IMR-90 (cell line): ENCODE measurements at regions not wholly inside any gene's neighbourhood (a gene's known extent, or its start where the extent isn't known, plus 50 kb on each side); places are given as distances from the start of the nearest gene placed in this dataset.

Experiments
- ATAC-seq: fragments of 200-7000 bp; cut with Tn5 transposase; 2 replicates; pipeline ENCODE4 v1.9.1; 2020; ENCODE audit warnings: low read depth, mild to moderate bottlenecking, moderate library complexity
- BruUV-seq: library from RNA; stranded (reverse); fragments of 400-500 nt; replicated peaks from 2 replicates; lab custom pipeline; 2021; lab: Mats Ljungman, UMichigan
- CTCF ChIA-PET: fragments of 300-600 bp; formaldehyde crosslinking; extraction: SDS; loops from one replicate; lab custom pipeline; 2021; ENCODE audit warnings: antibody characterized with exemption; lab: Yijun Ruan, JAX
- POLR2A ChIA-PET: fragments of 300-600 bp; sonication (Branson Sonifier 250); formaldehyde crosslinking; loops from one replicate; lab custom pipeline; 2022; ENCODE audit warnings: antibody characterized with exemption; ENCODE audit not compliant: unreplicated experiment; lab: Charles Lee
- DNase-seq: peaks from one replicate; pipeline ENCODE4 v3.0.0; 2013
- H2AFZ ChIP-seq: replicated peaks from 2 replicates; pipeline ENCODE3; 2013; ENCODE audit warnings: low read length, mild to moderate bottlenecking; ENCODE audit not compliant: poor library complexity
- H2AK5ac ChIP-seq: 2 replicates; pipeline ENCODE4 v1.6.1; 2013; ENCODE audit warnings: low read depth, low read length, inconsistent platforms
- H2AK9ac ChIP-seq: replicated peaks from 2 replicates; pipeline ENCODE3; 2013; ENCODE audit warnings: mild to moderate bottlenecking, low read depth, low read length, moderate library complexity; ENCODE audit not compliant: poor library complexity
- H2BK120ac ChIP-seq: 2 replicates; pipeline ENCODE4 v1.6.1; 2013; ENCODE audit warnings: low read depth, low read length, inconsistent platforms
- H2BK15ac ChIP-seq: 3 replicates; pipeline ENCODE4 v1.6.1; 2013; ENCODE audit warnings: low read depth, low read length, inconsistent platforms
- H2BK20ac ChIP-seq: 2 replicates; pipeline ENCODE4 v1.6.1; 2013; ENCODE audit warnings: low read depth, mild to moderate bottlenecking, inconsistent platforms, low read length, moderate library complexity
- H2BK5ac ChIP-seq: 2 replicates; pipeline ENCODE4 v1.6.1; 2013; ENCODE audit warnings: mild to moderate bottlenecking, low read depth, low read length, inconsistent platforms; ENCODE audit not compliant: poor library complexity, severe bottlenecking
- H3K14ac ChIP-seq: replicated peaks from 2 replicates; pipeline ENCODE4 v1.6.1; 2013; ENCODE audit warnings: low read depth, low read length, inconsistent platforms
- H3K18ac ChIP-seq: 2 replicates; pipeline ENCODE4 v1.6.1; 2013; ENCODE audit warnings: low read depth, low read length, control low read depth
- H3K23ac ChIP-seq: 2 replicates; pipeline ENCODE4 v1.6.1; 2013; ENCODE audit warnings: low read depth, low read length, inconsistent platforms
- H3K27ac ChIP-seq: 2 replicates; pipeline ENCODE4 v1.5.1; 2013; ENCODE audit warnings: mild to moderate bottlenecking, control low read depth, low read length; ENCODE audit not compliant: insufficient read depth
- H3K27me3 ChIP-seq: 2 replicates; pipeline ENCODE4 v1.6.1; 2013; ENCODE audit warnings: low read length; ENCODE audit not compliant: control insufficient read depth, insufficient read depth
- H3K36me3 ChIP-seq: 2 replicates; pipeline ENCODE4 v1.6.1; 2013; ENCODE audit warnings: low read length, mixed read lengths; ENCODE audit not compliant: control insufficient read depth, insufficient read depth
- H3K4ac ChIP-seq: 2 replicates; pipeline ENCODE4 v1.6.1; 2013; ENCODE audit warnings: low read depth, low read length, inconsistent platforms
- H3K4me1 ChIP-seq: 2 replicates; pipeline ENCODE4 v1.6.1; 2013; ENCODE audit warnings: low read length, mixed read lengths; ENCODE audit not compliant: control insufficient read depth, insufficient read depth
- H3K4me2 ChIP-seq: 2 replicates; pipeline ENCODE4 v1.6.1; 2013; ENCODE audit warnings: low read depth, mild to moderate bottlenecking, control low read depth, low read length, moderate library complexity
- H3K4me3 ChIP-seq: 2 replicates; pipeline ENCODE4 v1.5.1; 2013; ENCODE audit warnings: low read depth, mild to moderate bottlenecking, control low read depth, low read length, moderate library complexity; ENCODE audit not compliant: insufficient read depth
- H3K56ac ChIP-seq: 2 replicates; pipeline ENCODE4 v1.6.1; 2013; ENCODE audit warnings: low read length, inconsistent platforms; ENCODE audit not compliant: insufficient read depth; ENCODE audit errors: extremely low read depth
- H3K79me1 ChIP-seq, 2 experiments: 2 replicates each; pipeline ENCODE4 v1.6.1; 2013; ENCODE audit warnings: low read length in 2 of 2, inconsistent platforms in 1 of 2, low read depth in 1 of 2
- H3K9ac ChIP-seq: 2 replicates; pipeline ENCODE4 v1.6.1; 2013; ENCODE audit warnings: low read depth, low read length, control low read depth
- H3K9me1 ChIP-seq: 2 replicates; pipeline ENCODE4 v1.6.1; 2013; ENCODE audit warnings: low read length, inconsistent platforms; ENCODE audit not compliant: insufficient read depth
- H3K9me3 ChIP-seq: 2 replicates; pipeline ENCODE4 v1.6.1; 2013; ENCODE audit warnings: low read length; ENCODE audit not compliant: control insufficient read depth, insufficient read depth
- H4K20me1 ChIP-seq: 2 replicates; pipeline ENCODE4 v1.6.1; 2013; ENCODE audit warnings: low read length, inconsistent platforms; ENCODE audit not compliant: insufficient read depth
- H4K5ac ChIP-seq: 2 replicates; pipeline ENCODE4 v1.6.1; 2013; ENCODE audit warnings: mild to moderate bottlenecking, low read depth, low read length, control low read depth
- H4K8ac ChIP-seq, 2 experiments: 2 replicates each; pipeline ENCODE4 v1.6.1; 2013; ENCODE audit warnings: low read depth in 2 of 2, low read length in 2 of 2, control low read depth in 1 of 2, inconsistent platforms in 1 of 2
- H4K91ac ChIP-seq: 2 replicates; pipeline ENCODE4 v1.6.1; 2013; ENCODE audit warnings: low read depth, low read length, inconsistent platforms; ENCODE audit not compliant: insufficient read depth
- CEBPB ChIP-seq: IDR thresholded peaks from 2 replicates; pipeline ENCODE4 v1.6.1; 2012; ENCODE audit warnings: low read depth, low read length, improper control_type of control experiment
- MAFK ChIP-seq: IDR thresholded peaks from 2 replicates; pipeline ENCODE4 v1.6.1; 2012; ENCODE audit warnings: low read depth, low read length, improper control_type of control experiment
- RAD21 ChIP-seq: IDR thresholded peaks from 2 replicates; pipeline ENCODE4 v1.6.1; 2012; ENCODE audit warnings: low read length, improper control_type of control experiment
- USF2 ChIP-seq: fragments of 150-350 bp; IDR thresholded peaks from 2 replicates; pipeline ENCODE4 v1.6.1; 2017; ENCODE audit warnings: mild to moderate bottlenecking, antibody characterized with exemption, low read length, low read depth
- WGBS, 2 experiments: methylation state at CpG; one replicate each; pipeline versions ENCODE4 v1.1.5 to v1.1.7; 2013; ENCODE audit warnings: missing lambda C conversion rate in 2 of 2; ENCODE audit not compliant: insufficient read length in 1 of 2; ENCODE audit errors: extremely low coverage in 2 of 2; 5-methylcytosine and 5-hydroxymethylcytosine counted together
- dilution Hi-C: fragments of 300-500 bp; cut with HindIII; formaldehyde crosslinking; loops from one replicate; pipeline ENCODE4 v1.14.3; 2018; ENCODE audit warnings: low sequenced_read_pairs; ENCODE audit not compliant: unreplicated experiment
- in situ Hi-C: fragments of 300-500 bp; cut with MboI; formaldehyde crosslinking; loops from 3 replicates; pipeline ENCODE4 v1.14.3; 2019; ENCODE audit warnings: low sequenced_read_pairs, inconsistent platforms, mixed read lengths
- intact Hi-C: fragments of 100-400 bp; cut with micrococcal nuclease; formaldehyde crosslinking; loops from 2 replicates; pipeline ENCODE4 v1.10.0; 2022

- BruUV-seq, result no TSS peak
- H3K14ac ChIP-seq, result no peak overlapping the region
- in situ Hi-C loops, result no loop called here
- ChIA-PET POLR2A (interaction anchor here (0.6 kb wide), 1 partner anchor 1835 kb away, joined by 4 read pairs; no protein-coding TSS in a partner anchor), CTCF (no interaction called here)
- no peak overlapping the region for H3K9ac ChIP-seq
- H3K18ac ChIP-seq, result no peak overlapping the region
- no peak for TF ChIP-seq RAD21
- no peak for TF ChIP-seq USF2
- no peak for TF ChIP-seq MAFK
- TF ChIP-seq CEBPB, result no peak
- no peak overlapping the region for H2BK120ac ChIP-seq
- no peak overlapping the region for H2AK9ac ChIP-seq
- H4K5ac ChIP-seq, result no peak overlapping the region
- H2BK20ac ChIP-seq, result no peak overlapping the region
- H3K23ac ChIP-seq, result no peak overlapping the region
- H3K27me3 ChIP-seq, result no peaks in the 10 kb centered on the region; the same call in 1 of the 2 replicates
- H2AK5ac ChIP-seq, result no peak overlapping the region
- dilution Hi-C loops, result no loop called here
- H4K91ac ChIP-seq, result no peak overlapping the region
- no peak overlapping the region for H2AFZ ChIP-seq
- WGBS, 2 experiments, result no CpG with 5 or more reads among the region's 3 CpGs
- H3K27ac ChIP-seq, result no peak overlapping the region
- no peak overlapping the region for H3K4me2 ChIP-seq
- no peaks in the 10 kb centered on the region for H3K4me1 ChIP-seq
- H4K20me1 ChIP-seq, result no peaks in the 10 kb centered on the region
- H3K56ac ChIP-seq, result no peak overlapping the region
- no peaks in the 10 kb centered on the region for H3K9me1 ChIP-seq
- H4K8ac ChIP-seq, result no peak overlapping the region
- no peak overlapping the region for H2BK15ac ChIP-seq
- H3K9me3 ChIP-seq, result no peaks in the 10 kb centered on the region
- H3K36me3 ChIP-seq, result no peaks in the 10 kb centered on the region
- no peak for ATAC-seq
- intact Hi-C loops, result no loop called here
- DNase-seq, result no peak
- H3K4me3 ChIP-seq, result no peak overlapping the region
- H3K79me1 ChIP-seq, result no peaks in the 10 kb centered on the region
- no peak overlapping the region for H3K4ac ChIP-seq
- H2BK5ac ChIP-seq, result no peak overlapping the region
Measured at GRCh38 chr2:138078153-138078552, 113.9 kb downstream of the HNMT start.
